Testis (tissue), 2 donors: ENCODE measurements at regions not wholly inside any gene's neighbourhood (a gene's known extent, or its start where the extent isn't known, plus 50 kb on each side); places are given as distances from the start of the nearest gene placed in this dataset.
"Not testable (repeated sequence)": the region's sequence is repeated elsewhere in the genome, so short reads cannot be mapped to it uniquely, and the experiment has no call there.

ENCODE experiments used
- DNase-seq: peaks from one replicate; pipeline ENCODE4 v3.0.0-alpha.2; 2019
- H3K27ac ChIP-seq, 2 donors: fragments of 200-600 bp; sonication (generic); one replicate each; pipeline ENCODE4 v1.5.1; 2019
- H3K27me3 ChIP-seq: fragments of 200-600 bp; sonication (generic); one replicate; pipeline ENCODE4 v1.5.1; 2019
- H3K36me3 ChIP-seq: fragments of 200-600 bp; sonication (generic); one replicate; pipeline ENCODE4 v1.5.1; 2017; ENCODE audit warnings: low read depth; ENCODE audit errors: missing control alignments
- H3K4me1 ChIP-seq: fragments of 200-600 bp; sonication (generic); one replicate; pipeline ENCODE4 v1.5.1; 2019
- H3K4me3 ChIP-seq, 2 donors: fragments of 200-600 bp; sonication (generic); one replicate each; pipeline ENCODE4 v1.5.1; 2017 to 2019
- H3K9me3 ChIP-seq: fragments of 200-600 bp; sonication (generic); one replicate; pipeline ENCODE4 v1.5.1; 2017
- CTCF ChIP-seq, 3 experiments: fragments of 450-650 bp in 2 of 3; fragments of 200-600 bp in 1 of 3; sonication (generic) in 1 of 3; IDR thresholded peaks; one replicate each; pipeline ENCODE4 v1.5.1; 2016 to 2019; ENCODE audit warnings: antibody characterized with exemption in 3 of 3, mild to moderate bottlenecking in 2 of 3, moderate library complexity in 1 of 3
- POLR2A ChIP-seq: fragments of 450-650 bp; IDR thresholded peaks from one replicate; pipeline ENCODE4 v1.6.1; 2017; ENCODE audit warnings: antibody characterized with exemption, mild to moderate bottlenecking, moderate library complexity
- WGBS, 2 donors: methylation state at CpG; one replicate each; pipeline ENCODE4 v1.1.5; 2018; 5-methylcytosine and 5-hydroxymethylcytosine counted together
- intact Hi-C: fragments of 100-400 bp; cut with DNase I; formaldehyde crosslinking; loops from one replicate; pipeline ENCODE4 v1.15.1; 2023; ENCODE audit warnings: low total_unique reads

DNA sequence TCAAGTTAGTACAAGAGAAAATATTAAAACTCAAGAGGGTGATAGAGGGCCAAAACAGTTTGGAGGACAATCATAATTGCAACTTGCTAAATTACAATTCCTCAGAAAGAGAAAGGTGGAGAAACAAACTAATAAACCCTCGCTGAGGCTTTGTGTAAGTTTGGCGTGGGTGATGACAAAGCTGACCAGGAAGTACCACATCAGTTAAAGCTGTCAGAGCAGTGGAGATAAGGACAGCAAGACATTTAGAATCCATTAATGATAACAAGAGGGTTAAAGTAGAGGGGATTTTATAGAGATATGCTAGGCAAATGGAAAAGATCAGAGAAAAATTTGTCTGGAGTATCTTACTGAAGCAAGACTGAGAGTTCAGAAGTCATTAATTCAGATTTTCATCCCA is 334.4 kb downstream of the TFAP2B start:
- Histone ChIP-seq H3K27ac (no peak overlapping the region), H3K36me3 (no peaks in the 10 kb centered on the region), H3K4me1 (no peaks in the 10 kb centered on the region), H3K9me3 (no peaks in the 10 kb centered on the region), H3K27me3 (no peaks in the 10 kb centered on the region), H3K4me3 (no peak overlapping the region)
- DNase-seq, result no peak
- intact Hi-C loops, result no loop called here
- 55 to 56% methylated on average over 2 of the region's 2 CpGs for WGBS, 2 donors
- no peak for TF ChIP-seq POLR2A
- no peak for TF ChIP-seq CTCF (IDR thresholded peaks at IDR 0.05)

- H3K4me3 ChIP-seq, H3K27ac ChIP-seq, intact Hi-C loops, H3K9me3 ChIP-seq, H3K4me1 ChIP-seq, DNase-seq, H3K27me3 ChIP-seq, H3K36me3 ChIP-seq: not testable (repeated sequence)
- 57 to 94% methylated on average over 1 of the region's 1 CpG for WGBS, 2 donors
These were observed 336.3 kb downstream of the TFAP2B start for GRCh38 chr6:51154925-51155324.

GRCh38 chr6:51159260-51159659 is 340.6 kb downstream of the TFAP2B start:
- intact Hi-C loops, H3K27ac ChIP-seq, H3K36me3 ChIP-seq, H3K9me3 ChIP-seq, H3K4me1 ChIP-seq, H3K27me3 ChIP-seq, H3K4me3 ChIP-seq, DNase-seq: not testable (repeated sequence)
- 67 to 71% methylated on average over 1 of the region's 1 CpG for WGBS, 2 donors

DNA sequence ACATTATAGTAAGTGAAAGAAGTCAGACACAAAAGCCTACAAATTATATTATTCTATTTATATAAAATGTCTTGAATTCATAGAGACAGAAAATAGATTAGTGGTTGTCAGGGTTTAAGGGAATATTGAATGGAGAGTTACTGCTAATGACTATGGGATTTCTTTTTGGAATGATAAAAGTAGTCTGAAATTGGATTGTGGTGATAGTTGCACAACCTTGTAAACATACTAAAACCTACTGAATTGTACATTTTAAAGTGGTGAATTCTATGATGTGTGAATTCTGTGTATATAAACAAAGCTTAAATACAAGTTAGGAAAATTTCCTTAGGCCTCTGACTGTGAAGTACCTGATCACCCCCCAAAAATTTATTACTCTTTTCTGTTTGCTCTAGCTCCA is 343.1 kb downstream of the TFAP2B start:
- H3K36me3 ChIP-seq, result no peaks in the 10 kb centered on the region
- H3K4me1 ChIP-seq, result no peaks in the 10 kb centered on the region
- H3K4me3 ChIP-seq, result no peak overlapping the region
- TF ChIP-seq POLR2A (no peak), CTCF (IDR thresholded peaks at IDR 0.05) (no peak)
- H3K27ac ChIP-seq, result no peak overlapping the region
- H3K27me3 ChIP-seq, result no peaks in the 10 kb centered on the region
- H3K9me3 ChIP-seq, result no peaks in the 10 kb centered on the region
- intact Hi-C loops, result no loop called here
- no peak for DNase-seq

DNA sequence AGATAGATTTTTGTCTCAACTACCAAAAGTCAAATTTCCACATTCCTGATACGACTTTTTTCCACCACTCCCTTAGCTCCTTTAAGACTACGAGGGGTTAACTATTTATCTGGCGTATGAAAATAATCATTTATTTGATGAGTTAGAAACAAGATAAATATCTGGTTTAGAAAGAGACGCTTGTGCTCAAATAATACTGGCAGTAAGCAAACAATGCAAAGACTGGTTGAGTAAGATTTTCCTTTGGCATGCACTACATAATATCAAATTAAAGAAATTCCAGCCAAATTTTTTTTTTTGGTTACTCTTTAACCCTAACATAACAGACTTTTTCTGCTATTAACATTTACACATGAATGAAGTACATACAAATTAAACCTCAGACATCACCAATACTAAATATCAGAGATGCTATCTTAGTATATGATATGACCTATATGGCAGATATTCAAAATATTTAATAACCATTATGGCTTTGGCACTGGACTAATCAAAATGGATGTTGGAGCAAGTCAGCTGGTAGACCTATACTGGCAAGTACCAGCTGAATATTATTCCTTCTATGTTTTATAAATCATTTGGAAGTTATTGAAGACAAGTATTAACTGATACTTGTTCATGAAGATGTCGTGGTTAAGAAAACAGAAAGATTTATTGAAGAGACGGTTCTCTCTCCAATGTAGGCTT is 345.3 kb downstream of the TFAP2B start:
- Histone ChIP-seq H3K9me3 (no peaks in the 10 kb centered on the region), H3K4me3 (no peak overlapping the region), H3K27ac (no peak overlapping the region), H3K36me3 (no peaks in the 10 kb centered on the region), H3K27me3 (no peaks in the 10 kb centered on the region), H3K4me1 (no peaks in the 10 kb centered on the region)
- 86% methylated on average over 6 of the region's 6 CpGs for WGBS, 2 donors
- TF ChIP-seq POLR2A (no peak), CTCF (IDR thresholded peaks at IDR 0.05) (no peak)
- DNase-seq, result no peak
- intact Hi-C loops, result no loop called here

DNA sequence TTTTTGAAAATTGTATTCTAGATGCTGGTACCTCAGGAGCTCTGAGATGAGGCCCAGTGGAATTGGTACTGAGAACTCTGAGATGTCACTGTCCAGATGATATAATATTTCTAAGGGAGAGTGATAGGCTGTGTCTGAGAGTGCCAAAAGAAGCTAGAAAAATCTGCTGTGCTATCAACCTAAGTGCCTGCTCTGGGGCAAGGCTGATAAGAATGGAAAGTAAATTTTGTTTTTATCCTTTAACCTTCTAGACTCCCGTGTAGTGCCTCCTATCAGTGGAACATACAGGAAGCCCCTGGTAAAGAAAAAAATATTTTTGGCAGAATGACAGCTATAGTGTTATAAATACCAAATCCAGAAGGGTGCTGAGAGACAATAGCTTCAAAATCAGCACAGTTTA is 348.2 kb downstream of the TFAP2B start:
- no peaks in the 10 kb centered on the region for H3K27me3 ChIP-seq
- no peak for DNase-seq
- WGBS, 2 donors, result 14 to 33% methylated on average over 1 of the region's 1 CpG
- H3K36me3 ChIP-seq, result no peaks in the 10 kb centered on the region
- no peaks in the 10 kb centered on the region for H3K4me1 ChIP-seq
- H3K4me3 ChIP-seq, result no peak overlapping the region
- no peaks in the 10 kb centered on the region for H3K9me3 ChIP-seq
- no peak overlapping the region for H3K27ac ChIP-seq
- TF ChIP-seq POLR2A (no peak), CTCF (IDR thresholded peaks at IDR 0.05) (no peak)
- intact Hi-C loops, result no loop called here
